ENCODE measurements at regions not wholly inside any gene's neighbourhood (a gene's known extent, or its start where the extent isn't known, plus 50 kb on each side); places are given as distances from the start of the nearest gene placed in this dataset.
"Not testable (repeated sequence)": the region's sequence is repeated elsewhere in the genome, so short reads cannot be mapped to it uniquely, and the experiment has no call there.

- TF ChIP-seq CTCF (IDR thresholded peaks at IDR 0.05) (no peak), ZFX (IDR thresholded peaks at IDR 0.05; ENCODE audit: borderline replicate concordance) (no peak)
- no peak overlapping the region for H3K27ac ChIP-seq
These were observed 456.3 kb upstream of the ERCC4 start for GRCh38 chr16:13463619-13464018.

GRCh38 chr16:13471036-13471435 is 448.9 kb upstream of the ERCC4 start:
- no peak overlapping the region for H3K27ac ChIP-seq
- TF ChIP-seq CTCF (IDR thresholded peaks at IDR 0.05): no peak
- TF ChIP-seq ZFX (IDR thresholded peaks at IDR 0.05; ENCODE audit: borderline replicate concordance): no peak

GRCh38 chr16:13478991-13479390 is 441.0 kb upstream of the ERCC4 start:
- H3K27ac ChIP-seq: no peak overlapping the region
- TF ChIP-seq CTCF (IDR thresholded peaks at IDR 0.05) (no peak), ZFX (IDR thresholded peaks at IDR 0.05; ENCODE audit: borderline replicate concordance) (no peak)

- TF ChIP-seq ZFX (IDR thresholded peaks at IDR 0.05; ENCODE audit: borderline replicate concordance) (no peak), CTCF (IDR thresholded peaks at IDR 0.05) (no peak)
These were observed 440.4 kb upstream of the ERCC4 start for GRCh38 chr16:13479549-13479948.

GRCh38 chr16:13480801-13481200 is 439.2 kb upstream of the ERCC4 start:
- TF ChIP-seq ZFX (IDR thresholded peaks at IDR 0.05; ENCODE audit: borderline replicate concordance) (no peak), CTCF (IDR thresholded peaks at IDR 0.05) (no peak)
- no peak overlapping the region for H3K27ac ChIP-seq

More at GRCh38 chr16:13479549-13479948, 440.4 kb upstream of the ERCC4 start:
- no peak overlapping the region for H3K27ac ChIP-seq

GRCh38 chr16:13483121-13483520 is 436.8 kb upstream of the ERCC4 start:
- TF ChIP-seq CTCF (IDR thresholded peaks at IDR 0.05): no peak
- TF ChIP-seq ZFX (IDR thresholded peaks at IDR 0.05; ENCODE audit: borderline replicate concordance): no peak
- no peak overlapping the region for H3K27ac ChIP-seq

- not testable (repeated sequence) for H3K27ac ChIP-seq
These were observed 430.5 kb upstream of the ERCC4 start for GRCh38 chr16:13489416-13489815.

- TF ChIP-seq ZFX (IDR thresholded peaks at IDR 0.05; ENCODE audit: borderline replicate concordance): no peak
- TF ChIP-seq CTCF (IDR thresholded peaks at IDR 0.05): no peak
- H3K27ac ChIP-seq: no peak overlapping the region
These were observed 427.9 kb upstream of the ERCC4 start for GRCh38 chr16:13492046-13492445.

Measured in 22Rv1 (cell line).